SIG-M5 treated with dmso at 0.1 percent for 504 hours (cell line): ENCODE measurements at regions not wholly inside any gene's neighbourhood (a gene's known extent, or its start where the extent isn't known, plus 50 kb on each side); places are given as distances from the start of the nearest gene placed in this dataset.

ENCODE experiments used
- DNase-seq: peaks from one replicate; lab custom pipeline; 2025; ENCODE audit not compliant: unreplicated experiment; lab: John Stamatoyannopoulos, UW

GRCh38 chr12:53836119-53836655 lies 84.4 kb upstream of the CISTR start:
- DNase-seq: no peak

- no peak for DNase-seq
Measured at GRCh38 chr12:53838978-53839377, 87.2 kb upstream of the CISTR start.

DNA sequence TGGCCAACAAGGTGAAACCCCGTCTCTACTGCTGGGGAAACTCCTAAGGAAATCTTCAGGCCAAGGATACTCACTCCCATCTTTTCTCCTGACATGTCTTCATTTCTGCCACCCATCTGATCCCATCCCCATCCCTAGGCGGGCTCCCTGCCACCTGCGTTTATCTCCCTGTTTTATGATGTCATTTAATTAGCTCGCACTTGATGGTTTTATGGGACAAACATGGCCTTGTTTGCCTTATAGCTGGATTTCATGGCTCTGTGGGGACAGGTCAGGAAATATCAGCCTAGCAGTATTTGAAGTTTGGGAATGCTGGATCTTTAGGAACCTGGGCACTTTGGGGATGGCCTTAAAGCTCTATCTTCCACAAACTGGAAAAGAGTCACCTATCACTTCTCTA lies 88.5 kb upstream of the CISTR start:
- DNase-seq: no peak

DNA sequence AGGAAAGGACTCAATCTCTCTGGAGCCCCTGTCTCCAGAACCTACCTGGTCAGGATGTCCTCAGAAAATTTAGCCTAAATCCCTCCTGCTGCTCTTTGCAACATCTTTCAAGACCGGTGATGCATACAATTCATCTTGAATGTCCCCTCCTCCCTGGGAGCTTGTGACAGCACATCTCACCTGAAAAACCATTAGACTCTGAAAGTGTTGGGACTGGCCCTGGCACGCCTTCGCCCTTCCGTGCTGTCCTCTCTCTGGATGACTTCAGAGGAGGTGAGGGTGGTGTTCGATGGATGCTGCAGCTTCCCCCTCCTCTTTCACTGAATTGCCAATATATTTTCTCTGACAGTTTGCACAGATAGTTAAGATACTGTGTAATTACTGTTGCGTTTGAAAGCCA lies 90.9 kb upstream of the CISTR start:
- no peak for DNase-seq

DNA sequence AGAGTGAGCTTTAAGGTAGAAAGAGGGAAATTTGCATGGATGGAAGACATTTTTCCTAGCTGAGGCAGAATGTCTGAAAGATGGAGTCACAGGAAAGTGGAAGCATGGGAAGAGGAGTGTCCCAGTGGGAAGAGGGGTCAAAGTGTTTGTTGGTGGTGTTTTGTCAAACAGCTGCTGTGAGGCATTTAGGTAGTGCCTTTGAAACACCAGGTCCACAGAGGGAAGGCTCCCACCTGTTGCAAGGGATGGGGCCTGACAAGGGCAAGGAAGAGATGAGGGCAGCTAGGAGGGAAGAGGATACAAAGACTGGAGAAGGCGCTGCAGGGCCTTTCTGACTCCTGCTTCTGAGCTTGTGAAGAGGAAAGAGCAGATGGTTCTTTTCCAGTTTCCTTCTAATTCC lies 91.8 kb upstream of the CISTR start:
- no peak for DNase-seq

DNA sequence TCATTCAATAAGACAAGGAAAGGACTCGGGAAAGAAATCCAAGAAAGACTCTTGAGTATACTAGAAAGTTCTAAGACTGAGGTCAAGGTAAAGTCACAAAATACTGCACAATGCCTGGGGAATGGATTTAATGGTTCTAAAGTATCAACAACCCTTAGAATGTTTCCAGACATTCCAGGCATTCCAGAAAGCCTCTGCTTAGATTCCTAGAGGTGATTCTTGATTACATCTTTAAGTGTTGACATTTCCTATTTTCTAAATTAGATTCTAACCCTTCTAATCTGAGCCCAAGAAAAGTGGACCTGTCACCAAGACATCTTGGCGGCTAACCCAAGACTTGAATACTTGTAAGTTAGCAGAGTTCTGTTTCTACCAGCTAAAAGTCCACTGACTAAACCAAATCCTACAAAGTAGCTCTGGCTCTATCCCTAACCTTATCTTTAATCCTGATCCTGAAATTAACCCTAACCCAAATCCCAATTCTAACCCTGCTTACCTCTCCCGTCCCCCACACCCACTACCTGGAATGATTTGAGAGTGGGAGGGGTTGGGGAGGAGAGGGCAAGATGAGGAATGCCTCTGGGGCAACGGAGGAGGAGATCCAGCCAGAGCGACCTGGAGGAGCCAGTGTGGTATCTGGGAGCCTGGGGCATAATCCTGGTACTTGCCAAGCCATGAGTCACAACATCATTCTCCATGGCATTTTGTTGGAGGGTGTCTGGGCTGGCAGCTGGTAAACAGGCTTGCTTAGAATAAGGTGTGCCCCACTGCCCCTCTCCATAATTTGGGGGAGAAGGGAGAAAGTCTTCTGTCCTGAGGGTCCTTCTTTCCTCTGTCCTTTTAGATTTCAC lies 93.4 kb upstream of the HOXC13 start:
- DNase-seq: peak; percentile 31

DNA sequence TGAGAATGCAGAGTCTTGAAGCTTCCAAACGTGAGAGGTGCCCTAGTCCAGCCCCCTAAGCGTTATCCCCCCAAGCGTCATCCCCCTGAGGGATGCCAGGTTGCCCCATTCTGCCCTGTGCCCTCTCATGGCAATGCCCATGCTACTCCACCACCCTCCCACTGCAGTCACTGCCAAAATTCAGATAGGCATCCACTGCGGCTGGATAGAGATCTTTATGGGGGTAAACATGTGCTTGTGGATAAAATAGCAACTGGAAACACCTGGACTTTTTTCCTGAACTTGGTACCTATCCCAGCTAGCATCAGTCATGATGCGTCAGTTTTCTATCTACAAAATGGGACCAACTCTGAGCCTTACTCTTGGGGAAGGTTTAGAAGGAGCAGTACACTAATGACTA lies 92.7 kb upstream of the HOXC13 start:
- no peak for DNase-seq

DNA sequence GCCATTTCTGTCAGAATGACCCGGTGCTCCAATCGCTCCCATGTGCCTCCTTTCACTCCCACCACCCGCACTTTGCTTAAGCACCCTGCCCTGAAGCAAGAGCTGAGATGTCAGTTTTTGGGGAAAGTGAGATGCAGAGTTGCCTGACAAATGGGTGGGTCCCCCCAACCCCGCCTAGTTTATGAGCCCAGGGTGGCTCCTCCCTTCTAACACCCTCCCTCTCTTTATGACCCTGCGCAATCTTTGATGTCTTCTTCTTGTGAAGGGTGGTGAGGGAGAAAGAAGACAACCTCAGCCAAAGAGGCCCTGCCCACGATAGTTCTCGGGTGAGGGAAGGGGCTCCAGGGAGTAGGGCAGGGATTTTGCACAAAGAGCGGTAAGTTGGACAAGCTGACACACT lies 89.5 kb upstream of the HOXC13 start:
- DNase-seq: no peak

DNA sequence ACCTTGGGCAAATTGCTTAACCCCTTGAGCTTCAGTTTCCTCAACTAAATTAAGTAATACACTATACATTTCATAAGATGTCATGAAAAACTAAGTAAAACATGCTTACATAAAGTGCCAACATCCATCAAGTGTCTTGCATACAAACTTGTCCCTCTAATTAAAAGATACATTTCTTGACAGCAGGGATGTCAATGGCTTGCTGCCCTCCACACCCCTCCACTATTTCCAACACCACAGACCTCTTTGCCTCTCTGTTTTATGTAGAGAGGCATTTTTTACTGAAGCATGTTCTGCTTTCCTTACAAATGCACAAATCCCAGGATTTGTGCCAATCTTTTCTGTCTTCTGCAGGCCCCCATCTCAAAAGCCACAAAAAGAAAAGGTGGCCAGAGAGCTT lies 89.0 kb upstream of the HOXC13 start:
- no peak for DNase-seq

DNA sequence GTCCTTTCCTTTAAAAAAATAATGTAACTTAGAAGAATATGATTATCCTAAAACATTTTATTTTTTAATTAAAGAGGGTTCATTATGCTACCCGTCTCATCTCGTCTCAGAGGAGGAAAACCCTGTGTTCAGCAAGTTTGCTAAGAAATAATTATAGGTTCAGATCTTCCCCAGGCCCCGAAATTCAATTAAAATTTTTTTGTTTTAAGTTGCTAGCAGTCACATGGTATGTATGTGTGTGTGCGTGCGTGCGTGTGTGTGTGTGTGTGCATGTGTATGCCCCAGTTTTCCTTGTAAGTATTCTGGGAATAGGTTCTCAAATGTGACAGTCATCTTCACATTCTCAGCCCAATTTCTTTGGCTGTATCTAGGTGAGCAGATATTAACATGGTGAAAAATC lies 86.6 kb upstream of the HOXC13 start:
- no peak for DNase-seq

DNA sequence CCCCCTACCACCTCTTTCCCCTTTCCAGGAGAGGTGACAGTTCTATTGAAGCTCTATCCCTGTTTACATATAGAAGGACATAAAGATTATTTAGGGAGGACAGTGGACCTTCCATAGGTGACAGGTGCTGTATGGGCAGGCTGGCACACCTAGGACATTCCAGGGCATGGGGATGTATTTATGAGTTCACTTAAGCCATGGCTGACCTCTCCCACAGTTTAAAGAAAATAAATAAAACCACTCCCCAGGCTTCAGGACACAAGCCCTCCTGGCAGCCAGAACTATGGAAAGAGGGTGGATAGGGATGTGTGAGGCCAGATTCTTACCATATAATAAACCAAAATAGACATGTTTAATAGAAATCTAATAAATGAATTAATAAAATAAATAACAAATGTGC lies 85.6 kb upstream of the HOXC13 start:
- no peak for DNase-seq

GRCh38 chr12:53854701-53855316 lies 83.8 kb upstream of the HOXC13 start:
- no peak for DNase-seq

GRCh38 chr12:53856132-53856531 lies 82.5 kb upstream of the HOXC13 start:
- no peak for DNase-seq

GRCh38 chr12:53857666-53858065 lies 81.0 kb upstream of the HOXC13 start:
- no peak for DNase-seq

GRCh38 chr12:53860426-53861345 lies 77.9 kb upstream of the HOXC13 start:
- no peak for DNase-seq

DNA sequence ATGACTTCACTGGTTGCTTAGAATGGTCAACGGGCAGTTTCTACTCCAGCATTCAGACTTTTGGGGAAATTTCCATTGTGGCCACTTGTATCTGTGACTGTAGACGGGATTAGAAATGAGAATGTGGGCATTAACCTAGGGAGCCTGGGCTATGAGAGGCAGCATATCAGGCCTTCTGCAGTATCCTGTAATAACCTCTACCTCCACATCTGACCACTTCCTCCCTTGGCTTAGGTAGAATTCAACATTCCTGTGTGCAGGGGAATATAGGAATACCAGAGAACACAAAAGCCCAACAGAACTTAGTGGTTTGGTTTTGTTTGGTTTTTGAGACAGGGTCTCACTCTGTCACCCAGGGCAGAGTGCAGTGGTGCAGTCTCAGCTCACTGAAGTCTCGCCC lies 76.4 kb upstream of the HOXC13 start:
- no peak for DNase-seq

DNA sequence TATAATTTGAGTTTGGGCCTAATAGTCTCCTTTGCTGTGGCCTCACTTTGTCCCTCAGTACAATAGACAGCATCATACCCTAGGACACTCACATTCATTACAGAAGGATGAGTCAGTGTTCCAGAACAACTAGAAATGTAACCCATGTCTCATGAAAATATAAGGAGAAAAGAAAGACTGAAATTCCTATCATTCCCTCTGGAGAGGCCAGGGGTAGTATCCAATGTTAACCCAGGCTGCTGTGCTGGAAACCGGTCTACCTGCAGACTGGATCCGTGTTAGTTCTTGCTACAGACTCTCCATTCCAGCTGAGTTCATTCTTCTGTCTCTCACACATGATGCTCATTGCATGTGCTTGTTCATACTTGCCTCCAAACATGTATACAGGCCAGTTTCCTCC lies 75.8 kb upstream of the HOXC13 start:
- no peak for DNase-seq

- no peak for DNase-seq
Measured at GRCh38 chr12:53866727-53867126, 71.9 kb upstream of the HOXC13 start.

- DNase-seq: peak; percentile 23
Measured at GRCh38 chr12:53867216-53868012, 71.2 kb upstream of the HOXC13 start.

DNA sequence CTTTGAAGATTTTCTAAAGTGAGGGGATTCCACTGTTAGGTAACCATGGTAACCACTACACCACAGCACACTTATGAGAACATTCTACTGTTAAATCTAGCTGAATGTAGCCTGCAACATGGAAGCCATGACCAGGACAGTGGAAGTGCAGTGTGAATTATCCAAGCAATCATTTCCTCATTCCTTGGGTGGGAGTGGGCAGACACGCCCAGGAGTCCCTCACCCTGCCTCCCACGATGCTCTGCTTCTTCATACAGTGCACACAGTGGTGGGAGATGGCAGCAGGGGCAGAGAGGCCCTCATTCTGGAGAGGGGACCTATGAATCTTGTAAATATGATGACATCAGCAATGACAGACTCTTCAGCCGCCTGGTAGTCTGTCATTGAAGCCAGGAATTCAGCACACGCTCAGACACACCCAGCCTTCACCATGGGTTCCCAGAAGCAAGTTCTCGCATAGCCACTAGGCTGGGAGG lies 70.1 kb upstream of the HOXC13 start:
- DNase-seq: no peak
